NT2/D1 (cell line): ENCODE measurements at regions not wholly inside any gene's neighbourhood (a gene's known extent, or its start where the extent isn't known, plus 50 kb on each side); places are given as distances from the start of the nearest gene placed in this dataset.
A peak's percentile ranks its signal among the peaks of the same experiment; 100 is the strongest.

Source experiments
- DNase-seq: peaks from one replicate; pipeline ENCODE4 v3.0.0-alpha.2; 2011; ENCODE audit warnings: low read depth, low spot score
- H3K27me3 ChIP-seq: 2 replicates; pipeline ENCODE4 v1.6.0; 2011; ENCODE audit warnings: mild to moderate bottlenecking; ENCODE audit not compliant: insufficient read length, insufficient read depth
- H3K36me3 ChIP-seq: 2 replicates; pipeline ENCODE4 v1.6.1; 2011; ENCODE audit warnings: mild to moderate bottlenecking, low read length, mixed read lengths; ENCODE audit not compliant: insufficient read depth, insufficient read length
- H3K4me1 ChIP-seq: 2 replicates; pipeline ENCODE4 v1.5.1; 2011; ENCODE audit not compliant: insufficient read depth, insufficient read length
- H3K4me3 ChIP-seq: 2 replicates; pipeline ENCODE4 v1.5.1; 2011; ENCODE audit warnings: low read depth; ENCODE audit not compliant: insufficient read length
- H3K9ac ChIP-seq: 2 replicates; pipeline ENCODE4 v1.6.0; 2011; ENCODE audit warnings: low read depth; ENCODE audit not compliant: insufficient read length
- H3K9me3 ChIP-seq: 2 replicates; pipeline ENCODE4 v1.5.1; 2011; ENCODE audit warnings: mild to moderate bottlenecking, low read length; ENCODE audit not compliant: insufficient read depth
- SUZ12 ChIP-seq: IDR thresholded peaks from 2 replicates; pipeline ENCODE4 v1.6.1; 2011; ENCODE audit not compliant: insufficient read length, insufficient read depth; ENCODE audit errors: extremely low read depth
- YY1 ChIP-seq: IDR thresholded peaks from 2 replicates; pipeline ENCODE4 v1.6.1; 2011; ENCODE audit not compliant: insufficient read length, insufficient read depth
- ZNF274 ChIP-seq: IDR thresholded peaks from 2 replicates; pipeline ENCODE4 v1.6.1; 2011; ENCODE audit warnings: mild to moderate bottlenecking, low read depth, low read length

- no peaks in the 10 kb centered on the region for H3K9me3 ChIP-seq
- TF ChIP-seq SUZ12 (no peak), ZNF274 (no peak), YY1 (no peak)
- H3K27me3 ChIP-seq, result no peaks in the 10 kb centered on the region
- H3K9ac ChIP-seq, result no peak overlapping the region
- no peak overlapping the region for H3K4me3 ChIP-seq
- DNase-seq, result no peak
- no peaks in the 10 kb centered on the region for H3K4me1 ChIP-seq
- no peaks in the 10 kb centered on the region for H3K36me3 ChIP-seq
Observed at GRCh38 chr11:33544593-33545373, 155.8 kb downstream of the C11orf91 start.

GRCh38 chr11:33543823-33544222 is 156.8 kb downstream of the C11orf91 start:
- no peaks in the 10 kb centered on the region for H3K27me3 ChIP-seq
- no peaks in the 10 kb centered on the region for H3K4me1 ChIP-seq
- H3K36me3 ChIP-seq, result no peaks in the 10 kb centered on the region
- no peak overlapping the region for H3K4me3 ChIP-seq
- no peak for TF ChIP-seq YY1
- TF ChIP-seq ZNF274, result no peak
- TF ChIP-seq SUZ12, result no peak
- H3K9ac ChIP-seq, result no peak overlapping the region
- no peak for DNase-seq
- no peaks in the 10 kb centered on the region for H3K9me3 ChIP-seq

DNA sequence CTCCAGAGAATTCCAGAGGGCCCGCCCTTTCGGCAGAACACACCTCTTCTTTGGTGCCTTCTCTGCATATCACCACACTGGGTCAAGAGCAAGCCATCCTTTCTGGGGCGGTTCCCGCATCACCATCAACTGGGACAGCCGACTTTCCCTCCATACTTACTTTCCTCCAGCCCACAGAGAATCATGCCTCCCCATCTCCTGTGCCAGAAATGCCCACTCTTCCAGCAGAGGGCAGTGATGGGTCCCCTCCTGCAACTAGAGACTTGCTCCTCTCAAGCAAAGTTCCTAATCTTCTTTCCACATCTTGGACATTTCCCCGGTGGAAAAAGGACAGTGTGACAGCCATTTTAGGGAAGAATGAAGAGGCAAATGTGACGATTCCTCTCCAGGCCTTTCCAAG is 157.7 kb downstream of the C11orf91 start:
- Histone ChIP-seq H3K4me1 (no peaks in the 10 kb centered on the region), H3K9me3 (no peaks in the 10 kb centered on the region), H3K9ac (no peak overlapping the region), H3K4me3 (no peak overlapping the region), H3K27me3 (no peaks in the 10 kb centered on the region), H3K36me3 (no peaks in the 10 kb centered on the region)
- TF ChIP-seq ZNF274, result no peak
- no peak for TF ChIP-seq SUZ12
- no peak for TF ChIP-seq YY1
- DNase-seq, result peak; percentile 25

DNA sequence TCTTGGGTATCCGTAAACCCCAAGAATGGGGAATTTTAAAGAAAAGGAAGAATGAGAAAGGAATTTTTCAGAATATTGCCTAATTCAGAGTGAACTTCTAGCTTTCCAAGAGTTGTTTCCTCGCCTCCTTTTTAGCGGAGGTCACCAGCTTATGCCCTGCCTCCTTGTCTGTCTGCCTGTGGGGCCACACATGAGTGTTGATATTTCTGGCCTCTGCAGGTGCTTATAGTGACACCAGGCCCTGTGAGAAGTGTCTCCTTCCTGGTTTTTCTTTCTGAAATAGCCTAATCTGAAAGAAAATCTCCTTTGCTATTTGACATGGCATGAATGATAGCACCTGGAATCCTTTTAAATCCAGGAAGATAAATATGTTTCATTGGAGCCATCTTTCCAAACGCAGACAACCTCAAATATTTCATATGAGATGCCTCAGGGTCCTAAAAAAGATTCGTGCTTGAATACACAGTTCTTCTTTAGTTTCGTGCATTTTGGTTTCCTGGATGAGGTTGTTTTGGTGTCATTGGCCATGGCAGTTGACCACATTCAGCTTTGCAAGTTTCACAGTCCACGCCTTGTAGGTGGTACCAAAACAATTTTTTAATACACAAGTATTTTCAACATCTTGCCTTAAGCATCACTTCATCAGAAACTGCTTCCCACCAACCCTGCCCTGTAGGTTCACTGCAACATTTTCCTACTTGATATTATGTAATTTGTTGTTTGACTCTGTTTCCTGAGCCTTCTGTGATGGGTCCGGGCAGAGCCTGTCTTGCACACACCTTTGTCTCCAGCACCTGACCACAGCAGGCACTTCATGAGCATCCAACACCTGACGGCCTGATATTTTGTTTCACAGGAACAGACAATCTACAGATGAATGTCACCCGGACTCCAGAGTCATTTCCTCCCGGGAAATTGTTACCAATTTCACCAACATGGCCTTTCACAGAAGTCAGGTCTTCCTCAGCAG is 159.4 kb downstream of the C11orf91 start:
- DNase-seq, result no peak
- Histone ChIP-seq H3K4me3 (no peak overlapping the region), H3K4me1 (no peaks in the 10 kb centered on the region), H3K9ac (no peak overlapping the region), H3K36me3 (no peaks in the 10 kb centered on the region), H3K9me3 (no peaks in the 10 kb centered on the region), H3K27me3 (no peaks in the 10 kb centered on the region)
- no peak for TF ChIP-seq SUZ12
- TF ChIP-seq ZNF274, result no peak
- no peak for TF ChIP-seq YY1

- Histone ChIP-seq H3K4me3 (no peak overlapping the region), H3K36me3 (no peaks in the 10 kb centered on the region), H3K27me3 (no peaks in the 10 kb centered on the region), H3K4me1 (no peaks in the 10 kb centered on the region), H3K9me3 (no peaks in the 10 kb centered on the region), H3K9ac (no peak overlapping the region)
- TF ChIP-seq ZNF274 (no peak), YY1 (no peak), SUZ12 (no peak)
- no peak for DNase-seq
Observed at GRCh38 chr11:33540427-33540826, 160.2 kb downstream of the C11orf91 start.

- no peak for TF ChIP-seq SUZ12
- no peak for TF ChIP-seq ZNF274
- no peak for TF ChIP-seq YY1
- no peak overlapping the region for H3K9ac ChIP-seq
- no peaks in the 10 kb centered on the region for H3K36me3 ChIP-seq
- DNase-seq, result no peak
- no peak overlapping the region for H3K4me3 ChIP-seq
- H3K27me3 ChIP-seq, result no peaks in the 10 kb centered on the region
- peaks cover 6% of the 10 kb centered on the region; the same call in 1 of the 2 replicates for H3K9me3 ChIP-seq
- no peaks in the 10 kb centered on the region for H3K4me1 ChIP-seq
Observed at GRCh38 chr11:33539751-33540150, 160.9 kb downstream of the C11orf91 start.

GRCh38 chr11:33538726-33539125 is 161.9 kb downstream of the C11orf91 start:
- Histone ChIP-seq H3K4me1 (no peaks in the 10 kb centered on the region), H3K27me3 (no peaks in the 10 kb centered on the region), H3K9me3 (peaks cover 6% of the 10 kb centered on the region; the same call in 1 of the 2 replicates), H3K9ac (no peak overlapping the region), H3K36me3 (no peaks in the 10 kb centered on the region), H3K4me3 (no peak overlapping the region)
- no peak for DNase-seq
- TF ChIP-seq YY1, result no peak
- no peak for TF ChIP-seq ZNF274
- TF ChIP-seq SUZ12, result no peak
